Mucosa of stomach (tissue), 1 donor: ENCODE measurements at regions not wholly inside any gene's neighbourhood (a gene's known extent, or its start where the extent isn't known, plus 50 kb on each side); places are given as distances from the start of the nearest gene placed in this dataset.
"Not testable (repeated sequence)": the region's sequence is repeated elsewhere in the genome, so short reads cannot be mapped to it uniquely, and the experiment has no call there.

Experiments used
- H3K27me3 ChIP-seq: one replicate; pipeline ENCODE4 v1.7.0; 2013; ENCODE audit warnings: mild to moderate bottlenecking, low read length; ENCODE audit not compliant: control insufficient read depth, insufficient read depth
- H3K36me3 ChIP-seq: one replicate; pipeline ENCODE4 v1.7.0; 2013; ENCODE audit warnings: low read length; ENCODE audit not compliant: control insufficient read depth, insufficient read depth
- H3K4me1 ChIP-seq: one replicate; pipeline ENCODE4 v1.7.0; 2013; ENCODE audit warnings: mild to moderate bottlenecking, low read length; ENCODE audit not compliant: control insufficient read depth, insufficient read depth
- H3K4me3 ChIP-seq: one replicate; pipeline ENCODE4 v1.7.0; 2013; ENCODE audit warnings: low read length
- H3K9ac ChIP-seq: one replicate; pipeline ENCODE4 v1.7.0; 2013; ENCODE audit warnings: mild to moderate bottlenecking, low read length, moderate library complexity
- H3K9me3 ChIP-seq: one replicate; pipeline ENCODE4 v1.7.0; 2013; ENCODE audit warnings: mild to moderate bottlenecking, low read length, moderate library complexity; ENCODE audit not compliant: control insufficient read depth
- donor health status: Pancreatic carcinoma.

GRCh38 chr6:27791182-27791943, 120.8 kb downstream of the OR2B2 start:
- H3K36me3 ChIP-seq: no peaks in the 10 kb centered on the region
- no peaks in the 10 kb centered on the region for H3K4me1 ChIP-seq
- no peaks in the 10 kb centered on the region for H3K27me3 ChIP-seq
- no peaks in the 10 kb centered on the region for H3K9me3 ChIP-seq
- H3K4me3 ChIP-seq: peak overlapping the region; percentile 56
- H3K9ac ChIP-seq: peak overlapping the region; percentile 26

- H3K9ac ChIP-seq, H3K36me3 ChIP-seq, H3K9me3 ChIP-seq, H3K4me3 ChIP-seq, H3K4me1 ChIP-seq, H3K27me3 ChIP-seq: not testable (repeated sequence)
Measured at GRCh38 chr6:27788376-27788775, 123.8 kb downstream of the OR2B2 start.

GRCh38 chr6:27786048-27786447, 126.1 kb downstream of the OR2B2 start:
- no peaks in the 10 kb centered on the region for H3K27me3 ChIP-seq
- no peak overlapping the region for H3K4me3 ChIP-seq
- H3K9ac ChIP-seq: no peak overlapping the region
- no peaks in the 10 kb centered on the region for H3K4me1 ChIP-seq
- no peaks in the 10 kb centered on the region for H3K9me3 ChIP-seq
- H3K36me3 ChIP-seq: no peaks in the 10 kb centered on the region

GRCh38 chr6:27785294-27785693, 126.9 kb downstream of the OR2B2 start:
- no peak overlapping the region for H3K9ac ChIP-seq
- no peaks in the 10 kb centered on the region for H3K4me1 ChIP-seq
- H3K9me3 ChIP-seq: no peaks in the 10 kb centered on the region
- no peaks in the 10 kb centered on the region for H3K36me3 ChIP-seq
- H3K4me3 ChIP-seq: no peak overlapping the region
- no peaks in the 10 kb centered on the region for H3K27me3 ChIP-seq

GRCh38 chr6:27782748-27783147, 129.4 kb downstream of the OR2B2 start:
- H3K9ac ChIP-seq: no peak overlapping the region
- H3K27me3 ChIP-seq: no peaks in the 10 kb centered on the region

GRCh38 chr6:27778625-27779417, 133.4 kb downstream of the OR2B2 start:
- Histone ChIP-seq H3K27me3 (no peaks in the 10 kb centered on the region), H3K4me1 (no peaks in the 10 kb centered on the region), H3K4me3 (no peak overlapping the region), H3K36me3 (no peaks in the 10 kb centered on the region), H3K9me3 (no peaks in the 10 kb centered on the region), H3K9ac (no peak overlapping the region)

More at GRCh38 chr6:27782748-27783147, 129.4 kb downstream of the OR2B2 start:
- Histone ChIP-seq H3K36me3 (no peaks in the 10 kb centered on the region), H3K9me3 (no peaks in the 10 kb centered on the region), H3K4me1 (no peaks in the 10 kb centered on the region), H3K4me3 (no peak overlapping the region)

- H3K4me3 ChIP-seq: no peak overlapping the region
- H3K27me3 ChIP-seq: no peaks in the 10 kb centered on the region
- H3K9me3 ChIP-seq: no peaks in the 10 kb centered on the region
- H3K4me1 ChIP-seq: peaks cover 10% of the 10 kb centered on the region
- no peaks in the 10 kb centered on the region for H3K36me3 ChIP-seq
- H3K9ac ChIP-seq: no peak overlapping the region
Measured at GRCh38 chr6:27777614-27778355, 134.4 kb downstream of the OR2B2 start.

GRCh38 chr6:27777126-27777525, 135.1 kb downstream of the OR2B2 start:
- no peaks in the 10 kb centered on the region for H3K27me3 ChIP-seq
- H3K36me3 ChIP-seq: no peaks in the 10 kb centered on the region
- H3K9ac ChIP-seq: no peak overlapping the region
- H3K4me1 ChIP-seq: peaks cover 13% of the 10 kb centered on the region
- H3K9me3 ChIP-seq: no peaks in the 10 kb centered on the region
- no peak overlapping the region for H3K4me3 ChIP-seq

- Histone ChIP-seq H3K9ac (no peak overlapping the region), H3K9me3 (no peaks in the 10 kb centered on the region), H3K36me3 (no peaks in the 10 kb centered on the region), H3K27me3 (no peaks in the 10 kb centered on the region), H3K4me3 (no peak overlapping the region), H3K4me1 (peaks cover 13% of the 10 kb centered on the region)
Measured at GRCh38 chr6:27776504-27776903, 135.7 kb downstream of the OR2B2 start.

- H3K4me1 ChIP-seq: peaks cover 13% of the 10 kb centered on the region
- H3K9ac ChIP-seq: no peak overlapping the region
- H3K9me3 ChIP-seq: no peaks in the 10 kb centered on the region
- H3K4me3 ChIP-seq: no peak overlapping the region
- H3K27me3 ChIP-seq: peaks cover 4% of the 10 kb centered on the region
- no peaks in the 10 kb centered on the region for H3K36me3 ChIP-seq
Measured at GRCh38 chr6:27775796-27776184, 136.4 kb downstream of the OR2B2 start.

- H3K9ac ChIP-seq: not testable (repeated sequence)
Measured at GRCh38 chr6:27775138-27775795, 136.9 kb downstream of the OR2B2 start.

GRCh38 chr6:27774264-27774600, 138.0 kb downstream of the OR2B2 start:
- H3K4me3 ChIP-seq, H3K36me3 ChIP-seq, H3K9me3 ChIP-seq, H3K27me3 ChIP-seq, H3K9ac ChIP-seq: not testable (repeated sequence)
- peaks cover 13% of the 10 kb centered on the region for H3K4me1 ChIP-seq

More at GRCh38 chr6:27775138-27775795, 136.9 kb downstream of the OR2B2 start:
- not testable (repeated sequence) for H3K4me3 ChIP-seq, H3K36me3 ChIP-seq, H3K9me3 ChIP-seq, H3K27me3 ChIP-seq
- peaks cover 13% of the 10 kb centered on the region for H3K4me1 ChIP-seq
